Chondrocyte (in vitro differentiated cells): ENCODE measurements at regions not wholly inside any gene's neighbourhood (a gene's known extent, or its start where the extent isn't known, plus 50 kb on each side); places are given as distances from the start of the nearest gene placed in this dataset.

Experiments used
- DNase-seq: peaks from one replicate; pipeline ENCODE4 v3.0.0; 2021; ENCODE audit warnings: mixed read lengths, low spot score
- H3K27ac Mint-ChIP-seq: one replicate; pipeline ENCODE4 v1.8.0; 2021; ENCODE audit warnings: mild to moderate bottlenecking, moderate library complexity, mixed read lengths; ENCODE audit not compliant: unreplicated experiment
- H3K27me3 Mint-ChIP-seq: 2 replicates; pipeline ENCODE4 v1.8.0; 2021; ENCODE audit warnings: low read depth, mixed read lengths
- H3K36me3 Mint-ChIP-seq: 2 replicates; pipeline ENCODE4 v1.8.0; 2021; ENCODE audit warnings: low read depth, mixed read lengths
- H3K4me1 Mint-ChIP-seq: 2 replicates; pipeline ENCODE4 v1.8.0; 2021; ENCODE audit warnings: low read depth, mild to moderate bottlenecking, mixed read lengths
- H3K4me3 Mint-ChIP-seq: one replicate; pipeline ENCODE4 v1.8.0; 2021; ENCODE audit warnings: mild to moderate bottlenecking, moderate library complexity, mixed read lengths; ENCODE audit not compliant: unreplicated experiment
- H3K9me3 Mint-ChIP-seq: 2 replicates; pipeline ENCODE4 v1.8.0; 2021; ENCODE audit warnings: low read depth, mixed read lengths
- TF ChIP-seq, protein P1 (sequence below): fragments of 200-600 bp; sonication (generic); IDR thresholded peaks from 2 replicates; pipeline ENCODE4 v1.5.0; 2021; ENCODE audit warnings: antibody characterized with exemption, mild to moderate bottlenecking, moderate library complexity

DNA sequence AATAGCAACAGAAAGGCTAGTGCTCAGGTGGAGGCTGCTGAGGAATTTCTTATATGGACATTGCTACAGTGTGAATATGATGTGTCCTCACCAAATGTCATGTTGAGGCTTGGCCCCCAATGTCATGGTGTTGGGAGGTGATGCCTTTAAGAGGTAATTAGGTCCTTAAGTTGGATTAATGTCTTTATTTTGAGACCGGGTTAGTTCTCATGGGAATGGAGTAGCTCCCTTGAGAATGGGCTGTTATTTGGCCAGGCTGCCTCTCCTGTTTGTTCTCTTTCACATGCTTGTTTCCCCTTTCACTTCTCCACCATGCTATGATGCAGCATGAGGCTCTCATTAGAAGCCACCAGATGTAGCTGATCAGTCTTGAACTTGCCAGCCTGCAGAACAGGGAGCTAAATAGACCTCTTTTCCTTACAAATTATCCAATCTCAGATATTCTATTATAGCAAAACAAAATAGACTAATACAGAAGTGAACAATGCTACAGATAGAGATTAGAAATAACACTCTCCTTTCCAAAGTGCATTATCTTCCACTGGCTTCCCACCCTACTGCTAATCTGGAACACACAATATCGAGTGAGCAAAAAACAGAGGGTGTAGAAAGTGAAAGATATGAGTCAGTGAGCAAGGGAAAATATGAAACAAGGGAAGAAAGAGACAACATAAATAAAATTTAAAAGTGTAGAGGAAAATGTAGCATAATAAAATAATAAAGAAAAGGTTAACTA, 160.2 kb downstream of the NTMT2 start:
- no peak overlapping the region for H3K4me3 Mint-ChIP-seq
- H3K9me3 Mint-ChIP-seq: peaks cover 3% of the 10 kb centered on the region
- TF ChIP-seq, protein P1, sequence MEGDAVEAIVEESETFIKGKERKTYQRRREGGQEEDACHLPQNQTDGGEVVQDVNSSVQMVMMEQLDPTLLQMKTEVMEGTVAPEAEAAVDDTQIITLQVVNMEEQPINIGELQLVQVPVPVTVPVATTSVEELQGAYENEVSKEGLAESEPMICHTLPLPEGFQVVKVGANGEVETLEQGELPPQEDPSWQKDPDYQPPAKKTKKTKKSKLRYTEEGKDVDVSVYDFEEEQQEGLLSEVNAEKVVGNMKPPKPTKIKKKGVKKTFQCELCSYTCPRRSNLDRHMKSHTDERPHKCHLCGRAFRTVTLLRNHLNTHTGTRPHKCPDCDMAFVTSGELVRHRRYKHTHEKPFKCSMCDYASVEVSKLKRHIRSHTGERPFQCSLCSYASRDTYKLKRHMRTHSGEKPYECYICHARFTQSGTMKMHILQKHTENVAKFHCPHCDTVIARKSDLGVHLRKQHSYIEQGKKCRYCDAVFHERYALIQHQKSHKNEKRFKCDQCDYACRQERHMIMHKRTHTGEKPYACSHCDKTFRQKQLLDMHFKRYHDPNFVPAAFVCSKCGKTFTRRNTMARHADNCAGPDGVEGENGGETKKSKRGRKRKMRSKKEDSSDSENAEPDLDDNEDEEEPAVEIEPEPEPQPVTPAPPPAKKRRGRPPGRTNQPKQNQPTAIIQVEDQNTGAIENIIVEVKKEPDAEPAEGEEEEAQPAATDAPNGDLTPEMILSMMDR: no peak
- H3K36me3 Mint-ChIP-seq: no peaks in the 10 kb centered on the region
- H3K27me3 Mint-ChIP-seq: no peaks in the 10 kb centered on the region
- H3K4me1 Mint-ChIP-seq: peaks cover 60% of the 10 kb centered on the region
- no peak for DNase-seq
- H3K27ac Mint-ChIP-seq: peak overlapping the region; percentile 65

GRCh38 chr1:170306513-170306910, 160.8 kb downstream of the NTMT2 start:
- H3K27me3 Mint-ChIP-seq: no peaks in the 10 kb centered on the region
- no peak for DNase-seq
- H3K4me1 Mint-ChIP-seq: peaks cover 65% of the 10 kb centered on the region
- TF ChIP-seq, protein P1: no peak
- H3K9me3 Mint-ChIP-seq: peaks cover 3% of the 10 kb centered on the region
- H3K4me3 Mint-ChIP-seq: no peak overlapping the region
- H3K27ac Mint-ChIP-seq: peak overlapping the region; percentile 65
- H3K36me3 Mint-ChIP-seq: no peaks in the 10 kb centered on the region

- TF ChIP-seq, protein P1: no peak
- peak overlapping the region; percentile 39 for H3K27ac Mint-ChIP-seq
- DNase-seq: no peak
- no peaks in the 10 kb centered on the region for H3K27me3 Mint-ChIP-seq
- H3K9me3 Mint-ChIP-seq: peaks cover 3% of the 10 kb centered on the region
- no peaks in the 10 kb centered on the region for H3K36me3 Mint-ChIP-seq
- no peak overlapping the region for H3K4me3 Mint-ChIP-seq
- peaks cover 69% of the 10 kb centered on the region for H3K4me1 Mint-ChIP-seq
These were observed 161.2 kb downstream of the NTMT2 start for GRCh38 chr1:170306948-170307347.

- no peak overlapping the region for H3K4me3 Mint-ChIP-seq
- H3K27me3 Mint-ChIP-seq: no peaks in the 10 kb centered on the region
- no peaks in the 10 kb centered on the region for H3K36me3 Mint-ChIP-seq
- DNase-seq: no peak
- H3K4me1 Mint-ChIP-seq: peaks cover 70% of the 10 kb centered on the region
- TF ChIP-seq, protein P1: no peak
- H3K9me3 Mint-ChIP-seq: peaks cover 3% of the 10 kb centered on the region
- peak overlapping the region; percentile 39 for H3K27ac Mint-ChIP-seq
These were observed 161.7 kb downstream of the NTMT2 start for GRCh38 chr1:170307426-170307825.

GRCh38 chr1:170309389-170310013, 163.7 kb downstream of the NTMT2 start:
- Mint-ChIP-seq H3K9me3 (no peaks in the 10 kb centered on the region), H3K27me3 (no peaks in the 10 kb centered on the region), H3K36me3 (no peaks in the 10 kb centered on the region), H3K27ac (peak overlapping the region; percentile 81), H3K4me3 (peak overlapping the region; percentile 14), H3K4me1 (peaks cover 73% of the 10 kb centered on the region)
- DNase-seq: no peak
- TF ChIP-seq, protein P1: no peak
